Tibial nerve (tissue), 4 donors: ENCODE measurements at regions not wholly inside any gene's neighbourhood (a gene's known extent, or its start where the extent isn't known, plus 50 kb on each side); places are given as distances from the start of the nearest gene placed in this dataset.

ENCODE experiments used
- DNase-seq, 2 donors: peaks; one replicate each; pipeline ENCODE4 v3.0.0-alpha.2; 2019; ENCODE audit warnings: low spot score in 2 of 2
- H3K27ac ChIP-seq, 4 donors: fragments of 200-600 bp; sonication (generic) in 3 of 4; one replicate each; pipeline ENCODE4 v1.5.1; 2017 to 2019; ENCODE audit warnings: mild to moderate bottlenecking in 1 of 4
- H3K27me3 ChIP-seq, 2 donors: fragments of 200-600 bp; sonication (generic) in 1 of 2; one replicate each; pipeline versions ENCODE4 v1.5.1 to v1.6.0; 2017 to 2019
- H3K36me3 ChIP-seq, 3 donors: fragments of 200-600 bp; sonication (generic); one replicate each; pipeline ENCODE4 v1.5.1; 2018 to 2019
- H3K4me1 ChIP-seq, 4 donors: fragments of 200-600 bp; sonication (generic) in 3 of 4; one replicate each; pipeline ENCODE4 v1.5.1; 2017 to 2019
- H3K4me3 ChIP-seq, 4 donors: fragments of 200-600 bp; sonication (generic) in 3 of 4; one replicate each; pipeline ENCODE4 v1.5.1; 2017 to 2019; ENCODE audit warnings: mild to moderate bottlenecking in 1 of 4, moderate library complexity in 1 of 4
- H3K9me3 ChIP-seq, 4 donors: fragments of 200-600 bp; sonication (generic) in 3 of 4; one replicate each; pipeline ENCODE4 v1.5.1; 2017 to 2019
- CTCF ChIP-seq, 5 experiments: fragments of 200-600 bp in 3 of 5; fragments of 450-650 bp in 2 of 5; sonication (generic) in 3 of 5; IDR thresholded peaks; one replicate each; pipeline ENCODE4 v1.5.1; 2016 to 2019; ENCODE audit warnings: antibody characterized with exemption in 5 of 5, mild to moderate bottlenecking in 3 of 5, moderate library complexity in 2 of 5
- EP300 ChIP-seq, 2 donors: sonication (generic); formaldehyde crosslinking; IDR thresholded peaks; one replicate each; pipeline ENCODE4 v1.6.1; 2017; ENCODE audit warnings: antibody characterized with exemption in 2 of 2, mild to moderate bottlenecking in 1 of 2
- POLR2A ChIP-seq, 2 donors: fragments of 450-650 bp; IDR thresholded peaks; one replicate each; pipeline ENCODE4 v1.6.1; 2017; ENCODE audit warnings: antibody characterized with exemption in 2 of 2, mild to moderate bottlenecking in 2 of 2, moderate library complexity in 2 of 2
- WGBS, 2 donors: methylation state at CpG; one replicate each; pipeline ENCODE4 v1.1.5; 2018; 5-methylcytosine and 5-hydroxymethylcytosine counted together

GRCh38 chr1:244324176-244324883 lies 127.4 kb downstream of the ADSS2 start:
- WGBS, 2 donors, result 90 to 94% methylated on average over 8 of the region's 8 CpGs
- no peak for TF ChIP-seq EP300 (IDR thresholded peaks at IDR 0.05)
- no peak for TF ChIP-seq POLR2A (IDR thresholded peaks at IDR 0.05)
- TF ChIP-seq CTCF (IDR thresholded peaks at IDR 0.05), result no peak
- Histone ChIP-seq H3K27me3 (no peaks in the 10 kb centered on the region), H3K4me1 (peaks cover 0 to 19% (median 12%) of the 10 kb centered on the region in 4 donors), H3K36me3 (no peaks in the 10 kb centered on the region), H3K27ac (peak overlapping the region in 2 of 4 donors; percentile 46 to 81), H3K4me3 (no peak overlapping the region), H3K9me3 (peaks cover 0 to 12% (median 0%) of the 10 kb centered on the region in 4 donors)
- DNase-seq, result no peak

- H3K4me3 ChIP-seq, result no peak overlapping the region
- 58 to 62% methylated on average over 8 of the region's 8 CpGs for WGBS, 2 donors
- H3K4me1 ChIP-seq, result peaks cover 0 to 19% (median 12%) of the 10 kb centered on the region in 4 donors
- peak overlapping the region in 2 of 4 donors; percentile 46 to 81 for H3K27ac ChIP-seq
- no peak for DNase-seq
- no peaks in the 10 kb centered on the region for H3K27me3 ChIP-seq
- TF ChIP-seq POLR2A (IDR thresholded peaks at IDR 0.05) (no peak), EP300 (IDR thresholded peaks at IDR 0.05) (no peak), CTCF (IDR thresholded peaks at IDR 0.05) (no peak)
- H3K36me3 ChIP-seq, result no peaks in the 10 kb centered on the region
- peaks cover 0 to 15% (median 0%) of the 10 kb centered on the region in 4 donors for H3K9me3 ChIP-seq
These were observed 126.5 kb downstream of the ADSS2 start for GRCh38 chr1:244325056-244325758.

GRCh38 chr1:244326757-244327156 lies 125.0 kb downstream of the ADSS2 start:
- Histone ChIP-seq H3K4me3 (no peak overlapping the region), H3K36me3 (no peaks in the 10 kb centered on the region), H3K27me3 (no peaks in the 10 kb centered on the region), H3K4me1 (peaks cover 0 to 19% (median 12%) of the 10 kb centered on the region in 4 donors), H3K27ac (no peak overlapping the region), H3K9me3 (peaks cover 0 to 15% (median 0%) of the 10 kb centered on the region in 4 donors)
- 63 to 65% methylated on average over 2 of the region's 2 CpGs for WGBS, 2 donors
- TF ChIP-seq POLR2A (IDR thresholded peaks at IDR 0.05) (no peak), CTCF (IDR thresholded peaks at IDR 0.05) (no peak), EP300 (IDR thresholded peaks at IDR 0.05) (no peak)
- DNase-seq, result no peak

- Histone ChIP-seq H3K36me3 (no peaks in the 10 kb centered on the region), H3K4me1 (peaks cover 0 to 12% (median 5%) of the 10 kb centered on the region in 4 donors), H3K27ac (no peak overlapping the region), H3K4me3 (no peak overlapping the region), H3K9me3 (peaks cover 0 to 15% (median 0%) of the 10 kb centered on the region in 4 donors), H3K27me3 (no peaks in the 10 kb centered on the region)
- no peak for DNase-seq
- TF ChIP-seq EP300 (IDR thresholded peaks at IDR 0.05) (no peak), CTCF (IDR thresholded peaks at IDR 0.05) (no peak), POLR2A (IDR thresholded peaks at IDR 0.05) (no peak)
These were observed 124.2 kb downstream of the ADSS2 start for GRCh38 chr1:244327533-244327932.

GRCh38 chr1:244328476-244328875 lies 123.2 kb downstream of the ADSS2 start:
- Histone ChIP-seq H3K36me3 (no peaks in the 10 kb centered on the region), H3K4me3 (no peak overlapping the region), H3K4me1 (peaks cover 0 to 3% (median under 1%) of the 10 kb centered on the region in 4 donors), H3K27ac (no peak overlapping the region), H3K9me3 (peaks cover 0 to 15% (median 0%) of the 10 kb centered on the region in 4 donors), H3K27me3 (no peaks in the 10 kb centered on the region)
- TF ChIP-seq CTCF (IDR thresholded peaks at IDR 0.05), result no peak
- TF ChIP-seq POLR2A (IDR thresholded peaks at IDR 0.05), result no peak
- no peak for TF ChIP-seq EP300 (IDR thresholded peaks at IDR 0.05)
- DNase-seq, result no peak
